Urinary bladder (tissue), 3 donors: ENCODE measurements at regions not wholly inside any gene's neighbourhood (a gene's known extent, or its start where the extent isn't known, plus 50 kb on each side); places are given as distances from the start of the nearest gene placed in this dataset.

Experiments used
- DNase-seq: peaks from one replicate; pipeline ENCODE4 v3.0.0-alpha.2; 2015; ENCODE audit errors: extremely low spot score
- H3K27ac ChIP-seq: one replicate; pipeline ENCODE4 v1.5.1; 2013; ENCODE audit warnings: low read depth, mild to moderate bottlenecking, moderate library complexity
- H3K36me3 ChIP-seq: one replicate; pipeline ENCODE4 v1.6.1; 2013; ENCODE audit warnings: mild to moderate bottlenecking, moderate library complexity; ENCODE audit not compliant: insufficient read depth
- H3K4me1 ChIP-seq: one replicate; pipeline ENCODE4 v1.6.1; 2013; ENCODE audit warnings: mild to moderate bottlenecking, moderate library complexity; ENCODE audit not compliant: insufficient read depth
- H3K4me3 ChIP-seq: one replicate; pipeline ENCODE4 v1.5.1; 2013; ENCODE audit warnings: low read depth, low read length
- WGBS: extraction: QIAGEN DNeasy Blood & Tissue Kit; methylation state at CpG from one replicate; pipeline ENCODE4 v1.1.7; 2013; 5-methylcytosine and 5-hydroxymethylcytosine counted together
- donor health status: healthy with polysubstance abuse.
- donor health status: healthy.

DNA sequence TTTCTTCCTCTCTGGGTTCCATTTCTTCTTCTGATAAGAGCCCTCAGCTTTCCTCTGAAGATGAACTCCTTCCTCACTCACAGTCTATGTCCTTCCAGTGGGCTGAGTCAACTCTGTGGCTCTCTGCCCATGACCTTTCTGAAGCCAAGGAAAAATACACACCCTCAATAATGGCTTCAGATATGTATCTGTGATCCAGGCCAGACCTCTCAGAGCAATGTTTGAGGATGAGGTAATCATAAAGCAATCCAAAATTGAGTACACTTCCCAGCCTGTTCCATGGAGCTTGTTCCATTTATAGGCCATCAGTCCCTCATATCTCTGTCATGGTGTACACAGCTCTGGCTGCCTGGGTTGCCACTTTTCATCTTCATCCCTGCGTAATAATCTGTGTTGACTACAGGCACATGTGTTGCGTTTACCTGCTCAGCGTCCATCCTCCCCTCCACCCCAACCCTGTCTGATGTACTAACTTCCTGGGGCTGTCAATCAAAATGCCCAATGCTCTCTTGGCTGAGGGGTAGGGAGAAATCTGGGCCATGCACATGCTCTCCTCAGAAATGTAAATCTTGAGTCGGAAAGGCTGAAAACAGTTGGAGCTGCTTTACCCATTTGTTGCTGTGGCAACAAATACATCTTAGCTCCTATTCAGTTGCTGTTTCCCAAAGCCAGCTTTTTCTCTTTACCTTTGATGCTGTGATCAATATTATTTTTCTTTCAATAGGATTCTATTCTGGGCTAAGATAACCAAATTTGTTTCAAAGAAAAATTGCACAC lies 377.8 kb upstream of the TMEM132C start:
- Histone ChIP-seq H3K27ac (no peak overlapping the region), H3K4me1 (no peaks in the 10 kb centered on the region), H3K4me3 (no peak overlapping the region), H3K36me3 (no peaks in the 10 kb centered on the region)
- DNase-seq = peak; percentile 29
- WGBS = 60% methylated on average over 4 of the region's 4 CpGs

DNA sequence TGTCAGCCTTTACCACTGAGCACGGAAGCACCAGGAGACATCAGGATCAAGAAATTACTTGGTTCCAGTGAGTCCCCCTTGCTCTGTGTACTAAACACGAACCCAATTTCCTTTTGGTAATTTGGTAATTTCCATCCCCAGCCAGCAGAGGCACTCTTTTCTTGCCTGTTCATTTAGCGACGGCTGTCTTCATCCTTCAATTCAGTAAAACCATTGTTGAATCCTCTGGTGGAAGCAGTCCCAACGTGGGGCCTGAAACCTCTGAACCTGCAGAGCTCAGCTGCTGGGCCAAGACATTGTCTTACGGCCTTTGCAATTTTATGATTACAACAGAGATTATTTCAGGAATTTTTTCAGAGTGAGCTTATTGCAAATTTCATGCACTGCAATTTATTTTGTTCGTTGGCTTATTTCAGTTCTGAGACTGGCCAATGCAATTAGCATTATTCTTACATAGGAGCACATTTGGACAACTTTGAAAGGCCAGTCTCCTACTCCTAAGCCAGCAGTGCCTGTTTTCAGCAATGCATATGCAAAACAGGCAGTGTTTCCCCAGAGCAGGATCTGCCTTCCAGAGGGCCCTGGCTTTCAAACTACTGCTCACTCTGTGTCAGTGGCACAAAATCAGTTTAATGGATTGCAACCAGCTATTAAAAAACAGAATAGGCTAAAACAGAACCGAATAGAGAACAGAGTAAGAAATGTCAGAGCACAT lies 372.9 kb upstream of the TMEM132C start:
- 44% methylated on average over 8 of the region's 8 CpGs for WGBS
- H3K4me1 ChIP-seq = no peaks in the 10 kb centered on the region
- H3K27ac ChIP-seq = no peak overlapping the region
- H3K36me3 ChIP-seq = no peaks in the 10 kb centered on the region
- no peak for DNase-seq
- H3K4me3 ChIP-seq = no peak overlapping the region

DNA sequence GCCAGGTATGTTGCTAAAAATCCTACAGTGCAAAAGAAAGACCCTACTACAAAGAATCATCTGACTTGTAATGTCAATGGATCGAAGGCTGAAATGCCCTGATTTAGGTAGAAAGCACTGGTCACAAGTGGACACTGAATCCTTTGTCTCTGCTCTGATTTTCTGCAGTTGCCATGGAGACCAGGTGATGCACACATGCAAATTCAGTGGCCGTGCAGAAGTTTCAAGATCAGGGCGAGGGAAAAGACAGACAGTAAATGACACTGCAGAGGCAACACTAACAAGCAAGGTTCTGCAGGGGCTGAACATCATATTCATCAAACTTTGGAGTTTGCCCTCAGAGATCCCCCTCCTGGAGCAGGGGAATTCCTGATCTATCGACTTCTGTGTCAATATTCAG lies 370.3 kb upstream of the TMEM132C start:
- WGBS = 75% methylated on average over 4 of the region's 4 CpGs

DNA sequence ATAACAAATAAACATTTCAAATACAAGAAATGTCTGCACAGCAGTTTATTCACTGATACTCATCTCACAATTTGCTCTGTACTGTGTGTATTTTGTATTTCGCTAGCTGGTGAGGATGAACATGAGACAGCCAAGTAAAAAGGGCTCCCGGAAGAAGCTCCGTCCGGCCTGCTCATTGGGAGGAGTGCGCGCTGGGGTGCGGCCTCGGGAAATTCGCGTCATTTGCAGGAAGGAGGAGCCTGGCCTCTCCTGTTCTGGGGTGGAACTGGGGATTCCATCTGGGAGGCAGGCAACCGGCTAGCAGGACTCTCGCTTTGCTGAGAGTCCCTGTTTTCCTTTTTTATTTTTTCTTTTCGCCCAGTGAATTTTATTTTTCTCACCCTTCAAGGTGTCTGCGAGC lies 368.4 kb upstream of the TMEM132C start:
- Histone ChIP-seq H3K4me3 (no peak overlapping the region), H3K36me3 (no peaks in the 10 kb centered on the region), H3K4me1 (no peaks in the 10 kb centered on the region), H3K27ac (no peak overlapping the region)
- no peak for DNase-seq
- WGBS = 88% methylated on average over 14 of the region's 14 CpGs

More for the DNA sequence above, 370.3 kb upstream of the TMEM132C start:
- H3K36me3 ChIP-seq = no peaks in the 10 kb centered on the region
- no peak overlapping the region for H3K27ac ChIP-seq
- DNase-seq = no peak
- H3K4me3 ChIP-seq = no peak overlapping the region
- no peaks in the 10 kb centered on the region for H3K4me1 ChIP-seq

DNA sequence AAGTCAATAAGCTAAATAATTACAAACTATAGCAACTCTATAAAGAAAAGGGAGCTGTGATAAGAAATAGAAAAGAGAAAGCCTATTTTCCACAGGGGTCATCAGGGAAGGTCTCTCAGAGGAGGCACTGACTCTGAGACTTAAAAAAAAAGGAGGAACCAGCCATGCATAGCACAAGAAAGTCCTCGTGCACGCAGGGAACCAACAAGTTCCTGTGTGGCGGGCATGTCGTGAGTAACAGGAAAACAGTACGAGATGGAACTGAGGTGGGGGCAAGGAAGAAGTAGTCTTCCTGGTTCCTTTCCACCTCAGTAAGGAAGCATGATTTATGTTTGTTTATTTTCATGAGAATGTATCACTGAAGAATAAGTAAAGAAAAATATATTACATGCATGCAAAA lies 367.0 kb upstream of the TMEM132C start:
- WGBS = 57% methylated on average over 5 of the region's 5 CpGs
- Histone ChIP-seq H3K36me3 (no peaks in the 10 kb centered on the region), H3K4me3 (no peak overlapping the region), H3K27ac (no peak overlapping the region), H3K4me1 (no peaks in the 10 kb centered on the region)
- DNase-seq = no peak

GRCh38 chr12:127900386-127900785 lies 366.6 kb upstream of the TMEM132C start:
- no peak for DNase-seq
- Histone ChIP-seq H3K27ac (no peak overlapping the region), H3K4me3 (no peak overlapping the region), H3K36me3 (no peaks in the 10 kb centered on the region), H3K4me1 (no peaks in the 10 kb centered on the region)
- 71% methylated on average over 5 of the region's 5 CpGs for WGBS

GRCh38 chr12:127903146-127903545 lies 363.8 kb upstream of the TMEM132C start:
- DNase-seq = no peak
- 32% methylated on average over 5 of the region's 5 CpGs for WGBS
- Histone ChIP-seq H3K36me3 (no peaks in the 10 kb centered on the region), H3K27ac (no peak overlapping the region), H3K4me1 (no peaks in the 10 kb centered on the region), H3K4me3 (no peak overlapping the region)

- H3K4me1 ChIP-seq = no peaks in the 10 kb centered on the region
- no peak for DNase-seq
- no peak overlapping the region for H3K4me3 ChIP-seq
- H3K27ac ChIP-seq = no peak overlapping the region
- 71% methylated on average over 2 of the region's 2 CpGs for WGBS
- H3K36me3 ChIP-seq = no peaks in the 10 kb centered on the region
Observed at GRCh38 chr12:127909041-127909440, 357.9 kb upstream of the TMEM132C start.

GRCh38 chr12:127911291-127911690 lies 355.7 kb upstream of the TMEM132C start:
- no peak overlapping the region for H3K4me3 ChIP-seq
- DNase-seq = no peak
- no peaks in the 10 kb centered on the region for H3K4me1 ChIP-seq
- 73% methylated on average over 5 of the region's 5 CpGs for WGBS
- H3K36me3 ChIP-seq = no peaks in the 10 kb centered on the region
- H3K27ac ChIP-seq = no peak overlapping the region

- WGBS = 81% methylated on average over 11 of the region's 11 CpGs
- DNase-seq = no peak
- no peak overlapping the region for H3K4me3 ChIP-seq
- H3K36me3 ChIP-seq = no peaks in the 10 kb centered on the region
- no peak overlapping the region for H3K27ac ChIP-seq
- H3K4me1 ChIP-seq = no peaks in the 10 kb centered on the region
Observed at GRCh38 chr12:127912035-127912665, 354.8 kb upstream of the TMEM132C start.

- Histone ChIP-seq H3K4me1 (no peaks in the 10 kb centered on the region), H3K4me3 (no peak overlapping the region), H3K27ac (no peak overlapping the region), H3K36me3 (no peaks in the 10 kb centered on the region)
- WGBS = 93% methylated on average over 6 of the region's 6 CpGs
- no peak for DNase-seq
Observed at GRCh38 chr12:127923501-127923900, 343.5 kb upstream of the TMEM132C start.

- 12% methylated on average over 4 of the region's 4 CpGs for WGBS
Observed at GRCh38 chr12:127925971-127926370, 341.0 kb upstream of the TMEM132C start.

DNA sequence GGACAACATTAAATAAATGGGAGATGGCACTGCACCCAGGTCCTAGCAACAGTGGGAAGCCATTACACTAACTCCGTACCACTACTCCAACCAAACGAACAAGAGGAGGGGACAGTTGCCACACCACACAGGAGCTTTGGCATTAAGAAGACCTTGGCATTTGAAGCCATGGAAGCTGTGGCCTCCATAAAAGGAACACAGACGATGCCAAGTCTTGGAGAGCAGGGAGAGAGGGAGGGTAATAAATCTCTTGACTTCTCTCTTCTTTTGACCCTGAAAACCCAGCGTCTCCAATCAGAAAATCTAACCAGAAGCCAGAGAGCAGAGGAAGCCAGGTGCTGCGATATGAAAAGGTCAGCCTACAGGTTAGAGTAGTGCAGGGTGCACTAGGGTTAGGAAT lies 338.8 kb upstream of the TMEM132C start:
- no peak for DNase-seq
- H3K27ac ChIP-seq = no peak overlapping the region
- H3K4me3 ChIP-seq = no peak overlapping the region
- peaks cover 1% of the 10 kb centered on the region for H3K4me1 ChIP-seq
- H3K36me3 ChIP-seq = no peaks in the 10 kb centered on the region
- WGBS = 39% methylated on average over 5 of the region's 5 CpGs

More at GRCh38 chr12:127925971-127926370, 341.0 kb upstream of the TMEM132C start:
- H3K4me1 ChIP-seq = peaks cover 1% of the 10 kb centered on the region
- H3K27ac ChIP-seq = no peak overlapping the region
- H3K36me3 ChIP-seq = no peaks in the 10 kb centered on the region
- DNase-seq = peak; percentile 67
- no peak overlapping the region for H3K4me3 ChIP-seq
